Panc1 (cell line): ENCODE measurements at regions not wholly inside any gene's neighbourhood (a gene's known extent, or its start where the extent isn't known, plus 50 kb on each side); places are given as distances from the start of the nearest gene placed in this dataset.

Experiments
- CTCF ChIP-seq: fragments of 450-650 bp; IDR thresholded peaks from 2 replicates; pipeline ENCODE4 v1.5.1; 2017; ENCODE audit warnings: mild to moderate bottlenecking
- POLR2AphosphoS5 ChIP-seq: IDR thresholded peaks from 2 replicates; pipeline ENCODE4 v1.6.1; 2012; ENCODE audit warnings: mild to moderate bottlenecking, low read depth, low read length, moderate library complexity
- REST ChIP-seq, 2 experiments: IDR thresholded peaks; 2 replicates each; pipeline ENCODE4 v1.6.1; 2011 to 2012; ENCODE audit warnings: low read depth in 2 of 2, control low read depth in 1 of 2, low read length in 1 of 2, mild to moderate bottlenecking in 1 of 2, moderate library complexity in 1 of 2; ENCODE audit not compliant: insufficient read depth in 1 of 2
- SIN3A ChIP-seq: IDR thresholded peaks from 2 replicates; pipeline ENCODE4 v1.6.1; 2012; ENCODE audit warnings: low read depth, mild to moderate bottlenecking, low read length, moderate library complexity, borderline replicate concordance; ENCODE audit not compliant: insufficient read depth
- TCF7L2 ChIP-seq: IDR thresholded peaks from 2 replicates; pipeline ENCODE4 v1.6.1; 2011; ENCODE audit warnings: mild to moderate bottlenecking, low read depth, low read length, inconsistent platforms

- TF ChIP-seq CTCF (no peak), REST (IDR thresholded peaks at IDR 0.05; ENCODE audit: insufficient read depth in 1 of 2, low read depth in 2 of 2, low read length in 1 of 2) (no peak), TCF7L2 (no peak), SIN3A (no peak), POLR2AphosphoS5 (no peak)
Observed at GRCh38 chr7:149558149-149558861, 60.7 kb upstream of the ZNF746 start.
